ENCODE measurements at regions not wholly inside any gene's neighbourhood (a gene's known extent, or its start where the extent isn't known, plus 50 kb on each side); places are given as distances from the start of the nearest gene placed in this dataset.

- TF ChIP-seq CTCF (IDR thresholded peaks at IDR 0.05): no peak
- TF ChIP-seq POLR2A (IDR thresholded peaks at IDR 0.05): no peak
Measured at GRCh38 chr5:110288766-110289511, 437.5 kb downstream of the TMEM232 start.

All from uterus (tissue), 2 donors.